GM12878 (cell line): ENCODE measurements at regions not wholly inside any gene's neighbourhood (a gene's known extent, or its start where the extent isn't known, plus 50 kb on each side); places are given as distances from the start of the nearest gene placed in this dataset.

Experiments
- ATAC-seq: fragments of 200-7000 bp; cut with Tn5 transposase; 3 replicates; pipeline ENCODE4 v1.9.1; 2020; ENCODE audit warnings: mild to moderate bottlenecking, moderate library complexity
- BruUV-seq: library from RNA; stranded (reverse); fragments of 400-500 nt; replicated peaks from 2 replicates; lab custom pipeline; 2021; lab: Mats Ljungman, UMichigan
- CTCF ChIA-PET: fragments of 300-600 bp; sonication (Branson Sonifier 250); formaldehyde crosslinking; extraction: SDS; loops from one replicate; lab custom pipeline; 2021; ENCODE audit warnings: inconsistent platforms; lab: Yijun Ruan, JAX
- POLR2A ChIA-PET: fragments of 350-600 bp; formaldehyde crosslinking; extraction: SDS; loops from one replicate; lab custom pipeline; 2021; ENCODE audit warnings: inconsistent platforms; lab: Charles Lee
- RAD21 ChIA-PET: fragments of 300-600 bp; sonication (Branson Sonifier 250); formaldehyde crosslinking; loops from one replicate; lab custom pipeline; 2023; ENCODE audit warnings: antibody characterized with exemption; ENCODE audit not compliant: unreplicated experiment; lab: Charles Lee
- SMC1A ChIA-PET: fragments of 300-600 bp; sonication (Branson Sonifier 250); formaldehyde crosslinking; loops from one replicate; lab custom pipeline; 2023; ENCODE audit not compliant: unreplicated experiment, uncharacterized antibody; lab: Charles Lee
- DNase-seq: peaks from one replicate; pipeline ENCODE4 v3.0.0-alpha.2; 2011; ENCODE audit warnings: low read depth, low spot score
- FAIRE-seq: peaks from 3 replicates; lab custom pipeline; 2011; peaks lifted over from hg19 to GRCh38; lab: Jason Lieb, UNC
- H2AFZ ChIP-seq: 2 replicates; pipeline ENCODE4 v1.6.0; 2011; ENCODE audit warnings: low read depth, low read length, control low read depth; ENCODE audit not compliant: control insufficient read depth
- H3K27ac ChIP-seq: 2 replicates; pipeline ENCODE4 v1.5.1; 2011; ENCODE audit warnings: control low read depth; ENCODE audit not compliant: control insufficient read depth, insufficient read depth
- H3K27me3 ChIP-seq, 2 experiments: replicated peaks in 1 of 2; 2 replicates each; pipeline versions ENCODE4 v1.6.0 to v1.6.1; 2011; ENCODE audit warnings: low read length in 1 of 2; ENCODE audit not compliant: control insufficient read depth in 2 of 2, insufficient read depth in 2 of 2
- H3K36me3 ChIP-seq, 2 experiments: 2 replicates each; pipeline ENCODE4 v1.5.1; 2011; ENCODE audit warnings: low read length in 1 of 2; ENCODE audit not compliant: control insufficient read depth in 2 of 2, insufficient read depth in 2 of 2
- H3K4me1 ChIP-seq: 2 replicates; pipeline ENCODE4 v1.6.1; 2011; ENCODE audit warnings: mild to moderate bottlenecking, low read length, moderate library complexity, mixed read lengths; ENCODE audit not compliant: control insufficient read depth, insufficient read depth
- H3K4me2 ChIP-seq: 2 replicates; pipeline ENCODE4 v1.6.0; 2011; ENCODE audit warnings: control low read depth; ENCODE audit not compliant: control insufficient read depth, insufficient read depth
- H3K4me3 ChIP-seq: fragments of 200-600 bp; sonication (generic); 2 replicates; pipeline ENCODE4 v1.5.1; 2016
- H3K79me2 ChIP-seq: 2 replicates; pipeline ENCODE4 v1.6.0; 2011; ENCODE audit warnings: low read length; ENCODE audit not compliant: control insufficient read depth, insufficient read depth
- H3K9ac ChIP-seq: 2 replicates; pipeline ENCODE4 v1.8.0; 2011; ENCODE audit warnings: low read length, control low read depth, mixed read lengths; ENCODE audit not compliant: control insufficient read depth, insufficient read depth
- H3K9me3 ChIP-seq: replicated peaks from 3 replicates; pipeline ENCODE4 v1.5.1; 2011; ENCODE audit warnings: mild to moderate bottlenecking, low read length; ENCODE audit not compliant: control insufficient read depth, insufficient read depth
- H4K20me1 ChIP-seq: 2 replicates; pipeline ENCODE4 v1.6.0; 2011; ENCODE audit not compliant: control insufficient read depth, insufficient read depth
- CHD2 ChIP-seq: IDR thresholded peaks from 2 replicates; pipeline ENCODE4 v1.6.1; 2011; ENCODE audit warnings: low read depth, low read length, improper control_type of control experiment, borderline replicate concordance
- DPF2 ChIP-seq: fragments of 450-650 bp; IDR thresholded peaks from 2 replicates; pipeline ENCODE4 v1.6.1; 2017; ENCODE audit warnings: mild to moderate bottlenecking
- IKZF1 ChIP-seq: fragments of 450-650 bp; conservative IDR thresholded peaks from 2 replicates; pipeline ENCODE4 v1.6.1; 2017; ENCODE audit warnings: antibody characterized with exemption, mild to moderate bottlenecking
- MLLT1 ChIP-seq: fragments of 450-650 bp; IDR thresholded peaks from 2 replicates; pipeline ENCODE4 v1.6.1; 2016; ENCODE audit warnings: mild to moderate bottlenecking
- MTA3 ChIP-seq: IDR thresholded peaks from 2 replicates; pipeline ENCODE4 v1.6.1; 2012; ENCODE audit warnings: low read length, inconsistent platforms, borderline replicate concordance
- MYB ChIP-seq: fragments of 150-350 bp; IDR thresholded peaks from 2 replicates; pipeline ENCODE4 v1.6.1; 2014; ENCODE audit warnings: mild to moderate bottlenecking, low read depth, low read length, borderline replicate concordance
- NKRF ChIP-seq: fragments of 450-650 bp; conservative IDR thresholded peaks from 2 replicates; pipeline ENCODE4 v1.6.1; 2017; ENCODE audit warnings: mild to moderate bottlenecking, moderate library complexity
- RELB ChIP-seq: fragments of 450-650 bp; IDR thresholded peaks from 2 replicates; pipeline ENCODE4 v1.6.1; 2017; ENCODE audit warnings: low read depth, mild to moderate bottlenecking, moderate library complexity
- SIN3A ChIP-seq: IDR thresholded peaks from 2 replicates; pipeline ENCODE4 v1.6.1; 2012; ENCODE audit warnings: low read depth, low read length, improper control_type of control experiment
- TAF1 ChIP-seq: IDR thresholded peaks from 2 replicates; pipeline ENCODE4 v1.6.1; 2011; ENCODE audit warnings: mild to moderate bottlenecking, low read depth, low read length, borderline replicate concordance
- ZNF217 ChIP-seq: fragments of 450-650 bp; IDR thresholded peaks from 2 replicates; pipeline ENCODE4 v1.6.1; 2017; ENCODE audit warnings: antibody characterized with exemption, mild to moderate bottlenecking
- WGBS: methylation state at CpG from one replicate; pipeline ENCODE4 v1.1.6; 2016; ENCODE audit warnings: low lambda C conversion rate; ENCODE audit not compliant: insufficient replicate concordance, insufficient coverage; ENCODE audit errors: missing lambda C conversion rate; 5-methylcytosine and 5-hydroxymethylcytosine counted together
- in situ Hi-C: fragments of 300-500 bp; cut with MboI; formaldehyde crosslinking; loops from 9 replicates; pipeline ENCODE4 v1.14.3; 2018; ENCODE audit warnings: mixed read lengths
- intact Hi-C: fragments of 100-400 bp; cut with micrococcal nuclease; formaldehyde crosslinking; loops from one replicate; pipeline ENCODE4 v1.14.2; 2022; ENCODE audit not compliant: unreplicated experiment
- TF ChIP-seq, protein P1 (sequence below): fragments of 450-650 bp; IDR thresholded peaks from 2 replicates; pipeline ENCODE4 v1.6.1; 2017; ENCODE audit warnings: borderline replicate concordance
- TF ChIP-seq, protein P2 (sequence below): IDR thresholded peaks from 2 replicates; pipeline ENCODE4 v1.6.1; 2011; ENCODE audit warnings: low read depth, low read length, improper control_type of control experiment, borderline replicate concordance
- TF ChIP-seq, protein P3 (sequence below): fragments of 450-650 bp; IDR thresholded peaks from 2 replicates; pipeline ENCODE4 v1.6.1; 2016; ENCODE audit warnings: mild to moderate bottlenecking

DNA sequence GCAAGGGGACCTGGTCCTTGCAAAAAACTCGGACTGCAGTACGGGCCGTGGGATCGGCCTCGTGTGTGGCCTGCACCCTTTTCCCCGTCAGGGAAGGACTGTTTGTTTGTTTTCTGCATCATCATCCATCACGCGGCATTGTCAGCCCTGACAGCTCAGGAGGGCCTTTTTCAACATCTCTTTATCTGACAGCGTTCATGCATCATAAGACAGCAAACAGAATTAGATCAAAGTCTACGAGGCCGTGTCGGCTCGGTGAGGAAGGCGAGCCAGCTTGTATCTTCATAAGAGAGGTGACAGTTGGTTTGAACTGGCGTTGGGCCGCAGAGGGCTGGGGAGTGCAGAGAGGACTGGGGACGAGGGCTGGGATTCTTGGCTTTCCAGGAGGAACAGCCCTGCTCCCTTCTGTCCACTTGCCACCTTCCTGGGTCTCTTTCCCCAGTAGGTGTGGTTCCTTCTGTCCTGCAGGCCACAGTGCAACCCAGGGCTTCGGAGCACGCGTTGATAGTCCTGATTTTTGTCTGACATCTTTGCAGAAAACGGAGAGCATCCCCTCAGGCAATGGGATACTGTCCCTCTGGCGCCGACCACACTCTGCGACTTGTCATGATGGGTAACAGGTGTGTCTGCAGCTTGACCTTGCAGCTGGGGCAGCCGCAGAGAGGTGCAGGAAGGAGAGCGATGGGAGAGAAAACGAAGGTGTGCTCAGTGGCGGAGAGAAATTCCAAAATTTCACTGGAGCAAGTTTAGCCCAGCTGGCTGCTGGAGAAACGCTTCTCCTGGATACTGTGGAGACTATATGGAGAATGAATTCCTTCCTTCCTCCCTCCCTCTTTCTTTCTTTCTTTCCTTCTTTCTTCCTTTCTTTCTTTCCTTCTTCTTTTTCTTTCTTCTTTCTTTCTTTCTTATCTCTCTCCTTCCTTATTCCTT is 104.0 kb upstream of the SHOX start:
- H3K4me3 ChIP-seq, result no peak overlapping the region
- CTCF ChIA-PET, result no interaction called here
- no peaks in the 10 kb centered on the region for H3K79me2 ChIP-seq
- no peak overlapping the region for H2AFZ ChIP-seq
- no peaks in the 10 kb centered on the region for H3K27me3 ChIP-seq
- no peak overlapping the region for H3K4me2 ChIP-seq
- POLR2A ChIA-PET, result no interaction called here
- no peaks in the 10 kb centered on the region for H4K20me1 ChIP-seq
- in situ Hi-C loops, result no loop called here
- intact Hi-C loops, result no loop called here
- H3K27ac ChIP-seq, result no peak overlapping the region
- TF ChIP-seq ZNF217, result no peak
- TF ChIP-seq, protein P1, sequence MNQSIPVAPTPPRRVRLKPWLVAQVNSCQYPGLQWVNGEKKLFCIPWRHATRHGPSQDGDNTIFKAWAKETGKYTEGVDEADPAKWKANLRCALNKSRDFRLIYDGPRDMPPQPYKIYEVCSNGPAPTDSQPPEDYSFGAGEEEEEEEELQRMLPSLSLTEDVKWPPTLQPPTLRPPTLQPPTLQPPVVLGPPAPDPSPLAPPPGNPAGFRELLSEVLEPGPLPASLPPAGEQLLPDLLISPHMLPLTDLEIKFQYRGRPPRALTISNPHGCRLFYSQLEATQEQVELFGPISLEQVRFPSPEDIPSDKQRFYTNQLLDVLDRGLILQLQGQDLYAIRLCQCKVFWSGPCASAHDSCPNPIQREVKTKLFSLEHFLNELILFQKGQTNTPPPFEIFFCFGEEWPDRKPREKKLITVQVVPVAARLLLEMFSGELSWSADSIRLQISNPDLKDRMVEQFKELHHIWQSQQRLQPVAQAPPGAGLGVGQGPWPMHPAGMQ, result no peak
- no peak for TF ChIP-seq NKRF
- TF ChIP-seq CHD2, result no peak
- no peak for TF ChIP-seq TAF1
- TF ChIP-seq MYB, result no peak
- TF ChIP-seq SIN3A, result no peak
- no peak for TF ChIP-seq RELB
- no peak for TF ChIP-seq MTA3
- TF ChIP-seq MLLT1, result no peak
- TF ChIP-seq IKZF1, result no peak
- TF ChIP-seq DPF2, result no peak
- TF ChIP-seq, protein P2, sequence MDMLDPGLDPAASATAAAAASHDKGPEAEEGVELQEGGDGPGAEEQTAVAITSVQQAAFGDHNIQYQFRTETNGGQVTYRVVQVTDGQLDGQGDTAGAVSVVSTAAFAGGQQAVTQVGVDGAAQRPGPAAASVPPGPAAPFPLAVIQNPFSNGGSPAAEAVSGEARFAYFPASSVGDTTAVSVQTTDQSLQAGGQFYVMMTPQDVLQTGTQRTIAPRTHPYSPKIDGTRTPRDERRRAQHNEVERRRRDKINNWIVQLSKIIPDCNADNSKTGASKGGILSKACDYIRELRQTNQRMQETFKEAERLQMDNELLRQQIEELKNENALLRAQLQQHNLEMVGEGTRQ, result no peak
- TF ChIP-seq, protein P3, sequence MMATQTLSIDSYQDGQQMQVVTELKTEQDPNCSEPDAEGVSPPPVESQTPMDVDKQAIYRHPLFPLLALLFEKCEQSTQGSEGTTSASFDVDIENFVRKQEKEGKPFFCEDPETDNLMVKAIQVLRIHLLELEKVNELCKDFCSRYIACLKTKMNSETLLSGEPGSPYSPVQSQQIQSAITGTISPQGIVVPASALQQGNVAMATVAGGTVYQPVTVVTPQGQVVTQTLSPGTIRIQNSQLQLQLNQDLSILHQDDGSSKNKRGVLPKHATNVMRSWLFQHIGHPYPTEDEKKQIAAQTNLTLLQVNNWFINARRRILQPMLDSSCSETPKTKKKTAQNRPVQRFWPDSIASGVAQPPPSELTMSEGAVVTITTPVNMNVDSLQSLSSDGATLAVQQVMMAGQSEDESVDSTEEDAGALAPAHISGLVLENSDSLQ, result no peak
- ATAC-seq (no peak), FAIRE-seq (no peak), DNase-seq (no peak)
- H3K9me3 ChIP-seq, result no peaks in the 10 kb centered on the region; the same call in 2 of the 3 replicates
- WGBS, result 38% methylated on average over 29 of the region's 29 CpGs
- H3K36me3 ChIP-seq, result no peaks in the 10 kb centered on the region
- RAD21 ChIA-PET, result no interaction called here
- no peaks in the 10 kb centered on the region for H3K4me1 ChIP-seq
- no peak overlapping the region for H3K9ac ChIP-seq
- no TSS peak for BruUV-seq
- SMC1A ChIA-PET, result no interaction called here
